Hepatocyte (in vitro differentiated cells): ENCODE measurements at regions not wholly inside any gene's neighbourhood (a gene's known extent, or its start where the extent isn't known, plus 50 kb on each side); places are given as distances from the start of the nearest gene placed in this dataset.

Source experiments
- DNase-seq: peaks from one replicate; pipeline ENCODE4 v3.0.0-alpha.2; 2016; ENCODE audit warnings: low spot score
- H2AFZ ChIP-seq: fragments of 200-600 bp; sonication (generic); 2 replicates; pipeline ENCODE4 v1.6.0; 2016; ENCODE audit warnings: antibody characterized with exemption, mild to moderate bottlenecking
- H3K27ac ChIP-seq: fragments of 200-600 bp; sonication (generic); 2 replicates; pipeline ENCODE4 v1.5.1; 2016; ENCODE audit warnings: mild to moderate bottlenecking
- H3K27me3 ChIP-seq: fragments of 200-600 bp; sonication (generic); 2 replicates; pipeline ENCODE4 v1.6.1; 2016
- H3K36me3 ChIP-seq: fragments of 200-600 bp; sonication (generic); replicated peaks from 2 replicates; pipeline ENCODE4 v1.5.1; 2016; ENCODE audit warnings: low read depth; ENCODE audit not compliant: insufficient read depth
- H3K4me1 ChIP-seq: fragments of 200-600 bp; sonication (generic); 2 replicates; pipeline ENCODE4 v1.5.1; 2016; ENCODE audit warnings: mild to moderate bottlenecking, moderate library complexity; ENCODE audit not compliant: insufficient read depth
- H3K4me2 ChIP-seq: fragments of 200-600 bp; sonication (generic); 2 replicates; pipeline ENCODE4 v1.6.0; 2016
- H3K4me3 ChIP-seq: fragments of 200-600 bp; sonication (generic); 2 replicates; pipeline ENCODE4 v1.5.1; 2016; ENCODE audit warnings: mild to moderate bottlenecking
- H3K79me2 ChIP-seq: fragments of 200-600 bp; sonication (generic); 2 replicates; pipeline ENCODE4 v1.6.0; 2017; ENCODE audit warnings: mild to moderate bottlenecking
- H3K9me2 ChIP-seq: fragments of 200-600 bp; sonication (generic); replicated peaks from 2 replicates; pipeline ENCODE4 v1.6.0; 2017; ENCODE audit warnings: mild to moderate bottlenecking; ENCODE audit not compliant: insufficient read depth
- H3K9me3 ChIP-seq: fragments of 200-600 bp; sonication (generic); 2 replicates; pipeline ENCODE4 v1.5.1; 2016; ENCODE audit warnings: low read depth, mild to moderate bottlenecking
- H4K20me1 ChIP-seq: fragments of 200-600 bp; sonication (generic); 2 replicates; pipeline ENCODE4 v1.6.0; 2016; ENCODE audit warnings: mild to moderate bottlenecking; ENCODE audit not compliant: insufficient read depth, poor library complexity, severe bottlenecking
- CTCF ChIP-seq: fragments of 200-600 bp; sonication (generic); IDR thresholded peaks from 2 replicates; pipeline ENCODE4 v1.5.1; 2016; ENCODE audit warnings: antibody characterized with exemption, mild to moderate bottlenecking; ENCODE audit not compliant: poor library complexity
- EZH2 ChIP-seq: fragments of 200-600 bp; sonication (generic); IDR thresholded peaks from 2 replicates; pipeline ENCODE4 v1.6.1; 2016; ENCODE audit warnings: antibody characterized with exemption, mild to moderate bottlenecking, borderline replicate concordance
- EZH2phosphoT487 ChIP-seq: fragments of 200-600 bp; sonication (generic); IDR thresholded peaks from one replicate; pipeline ENCODE4 v1.6.1; 2018; ENCODE audit warnings: antibody characterized with exemption, mild to moderate bottlenecking, low read depth, moderate library complexity; ENCODE audit not compliant: unreplicated experiment, severe bottlenecking
- whole genome bisulfite sequencing: methylation state at CpG from one replicate; pipeline ENCODE4 v1.1.6; 2016; ENCODE audit warnings: low lambda C conversion rate; ENCODE audit errors: missing lambda C conversion rate; 5-methylcytosine and 5-hydroxymethylcytosine counted together

DNA sequence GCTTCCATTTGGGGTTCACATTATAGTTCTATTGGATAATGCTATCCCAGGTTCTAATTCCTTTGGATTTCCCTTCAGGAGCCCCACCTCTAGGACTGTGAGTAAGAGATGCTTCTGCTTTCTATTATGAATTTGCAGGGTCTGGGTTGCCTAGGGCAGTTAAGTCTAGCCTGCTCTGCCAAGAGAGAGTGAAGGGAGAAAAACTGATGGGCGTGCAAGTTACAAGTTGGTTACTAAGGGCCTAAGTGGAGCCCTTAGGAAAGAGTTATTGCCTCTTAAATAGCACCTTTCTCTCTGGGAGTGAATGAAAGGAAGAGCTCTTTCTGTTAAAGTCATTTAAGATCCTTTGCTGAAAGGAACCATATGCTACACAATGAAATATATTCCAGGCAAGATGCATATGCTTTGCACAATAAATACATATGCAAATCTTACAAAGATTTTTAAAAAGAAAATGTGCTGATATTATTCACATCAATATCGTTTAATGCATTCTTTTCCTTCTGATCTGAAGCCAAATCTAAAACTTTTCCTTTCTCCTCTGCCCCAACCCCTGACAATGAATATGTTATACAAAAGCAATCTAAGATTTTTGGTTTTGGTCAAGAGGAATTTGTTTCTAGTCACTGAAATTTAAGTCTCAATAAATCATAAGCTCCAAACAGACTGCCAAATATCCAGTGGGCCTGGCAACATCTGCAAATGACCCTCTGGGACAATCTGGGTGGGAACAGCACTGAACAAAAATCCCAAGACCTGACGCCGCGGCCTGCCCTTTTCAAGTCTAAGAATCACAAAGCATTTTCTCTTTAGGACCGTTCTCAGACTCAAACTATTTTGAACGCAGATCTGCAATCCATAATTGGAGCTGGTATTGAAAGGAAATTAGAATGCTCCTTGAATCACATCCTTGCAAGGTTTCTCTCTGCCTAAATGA lies 586.7 kb downstream of the ETNK1 start:
- Histone ChIP-seq H3K9me2 (no peaks in the 10 kb centered on the region), H3K27me3 (no peaks in the 10 kb centered on the region), H3K4me1 (no peaks in the 10 kb centered on the region), H3K9me3 (no peaks in the 10 kb centered on the region), H3K4me3 (no peak overlapping the region), H4K20me1 (no peaks in the 10 kb centered on the region), H2AFZ (no peak overlapping the region), H3K79me2 (no peaks in the 10 kb centered on the region), H3K27ac (no peak overlapping the region), H3K36me3 (no peaks in the 10 kb centered on the region), H3K4me2 (no peak overlapping the region)
- TF ChIP-seq EZH2 (no peak), EZH2phosphoT487 (no peak)
- no peak for DNase-seq
- 86% methylated on average over 7 of the region's 7 CpGs for WGBS

GRCh38 chr12:23217158-23217557 lies 592.2 kb downstream of the ETNK1 start:
- no peaks in the 10 kb centered on the region for H3K9me2 ChIP-seq
- H4K20me1 ChIP-seq, result no peaks in the 10 kb centered on the region
- TF ChIP-seq EZH2phosphoT487, result no peak
- TF ChIP-seq EZH2, result no peak
- TF ChIP-seq CTCF, result peak; percentile 31
- no peaks in the 10 kb centered on the region for H3K27me3 ChIP-seq
- no peak for DNase-seq
- no peak overlapping the region for H3K4me2 ChIP-seq
- no peaks in the 10 kb centered on the region for H3K79me2 ChIP-seq
- no peak overlapping the region for H2AFZ ChIP-seq
- H3K4me1 ChIP-seq, result no peaks in the 10 kb centered on the region
- no peaks in the 10 kb centered on the region for H3K36me3 ChIP-seq
- H3K9me3 ChIP-seq, result no peaks in the 10 kb centered on the region
- no peak overlapping the region for H3K4me3 ChIP-seq
- no peak overlapping the region for H3K27ac ChIP-seq

DNA sequence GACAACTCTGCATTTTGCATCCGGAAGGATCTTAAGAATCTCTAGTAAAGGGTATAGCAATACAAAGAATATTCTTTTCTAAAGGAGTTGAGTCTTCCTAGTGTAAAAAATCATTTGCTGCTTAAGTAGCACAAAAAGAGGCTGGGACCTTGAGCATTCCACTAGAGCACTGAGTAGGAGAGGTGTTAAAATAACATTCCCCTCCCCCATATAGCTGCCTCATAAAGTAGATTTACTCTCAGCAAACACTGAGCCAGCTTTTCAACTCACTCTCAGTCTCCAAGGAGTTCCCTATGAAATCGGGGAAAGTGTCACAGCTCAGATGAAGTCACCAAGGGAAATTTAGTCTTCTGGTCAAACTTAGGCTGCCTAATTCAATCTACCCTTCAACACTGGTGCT lies 592.7 kb downstream of the ETNK1 start:
- Histone ChIP-seq H3K4me2 (no peak overlapping the region), H3K4me1 (no peaks in the 10 kb centered on the region), H3K79me2 (no peaks in the 10 kb centered on the region), H3K9me3 (no peaks in the 10 kb centered on the region), H4K20me1 (no peaks in the 10 kb centered on the region), H3K27me3 (no peaks in the 10 kb centered on the region), H2AFZ (no peak overlapping the region), H3K36me3 (no peaks in the 10 kb centered on the region), H3K4me3 (no peak overlapping the region), H3K27ac (no peak overlapping the region), H3K9me2 (no peaks in the 10 kb centered on the region)
- no peak for DNase-seq
- TF ChIP-seq CTCF (no peak), EZH2phosphoT487 (no peak), EZH2 (no peak)
- 63% methylated on average over 2 of the region's 2 CpGs for WGBS

GRCh38 chr12:23221066-23221465 lies 596.1 kb downstream of the ETNK1 start:
- no peaks in the 10 kb centered on the region for H3K9me3 ChIP-seq
- H3K4me2 ChIP-seq, result no peak overlapping the region
- TF ChIP-seq CTCF (peak; percentile 15), EZH2 (no peak)
- 56% methylated on average over 4 of the region's 4 CpGs for WGBS
- no peaks in the 10 kb centered on the region for H4K20me1 ChIP-seq
- no peak overlapping the region for H3K4me3 ChIP-seq
- no peaks in the 10 kb centered on the region for H3K27me3 ChIP-seq
- no peaks in the 10 kb centered on the region for H3K9me2 ChIP-seq
- no peaks in the 10 kb centered on the region for H3K36me3 ChIP-seq
- DNase-seq, result no peak
- no peaks in the 10 kb centered on the region for H3K79me2 ChIP-seq
- H3K4me1 ChIP-seq, result no peaks in the 10 kb centered on the region
- H2AFZ ChIP-seq, result no peak overlapping the region
- H3K27ac ChIP-seq, result no peak overlapping the region
